IPS-NIHi7 (cell line): ENCODE measurements at regions not wholly inside any gene's neighbourhood (a gene's known extent, or its start where the extent isn't known, plus 50 kb on each side); places are given as distances from the start of the nearest gene placed in this dataset.
"Not testable (repeated sequence)": the region's sequence is repeated elsewhere in the genome, so short reads cannot be mapped to it uniquely, and the experiment has no call there.

Experiments used
- DNase-seq: peaks from one replicate; pipeline ENCODE4 v3.0.0; 2012; ENCODE audit warnings: mixed read lengths; ENCODE audit errors: extremely low spot score

GRCh38 chrX:96211953-96212352 is 472.7 kb upstream of the DIAPH2 start:
- DNase-seq: no peak

GRCh38 chrX:96214681-96215080 is 470.0 kb upstream of the DIAPH2 start:
- DNase-seq: not testable (repeated sequence)

DNA sequence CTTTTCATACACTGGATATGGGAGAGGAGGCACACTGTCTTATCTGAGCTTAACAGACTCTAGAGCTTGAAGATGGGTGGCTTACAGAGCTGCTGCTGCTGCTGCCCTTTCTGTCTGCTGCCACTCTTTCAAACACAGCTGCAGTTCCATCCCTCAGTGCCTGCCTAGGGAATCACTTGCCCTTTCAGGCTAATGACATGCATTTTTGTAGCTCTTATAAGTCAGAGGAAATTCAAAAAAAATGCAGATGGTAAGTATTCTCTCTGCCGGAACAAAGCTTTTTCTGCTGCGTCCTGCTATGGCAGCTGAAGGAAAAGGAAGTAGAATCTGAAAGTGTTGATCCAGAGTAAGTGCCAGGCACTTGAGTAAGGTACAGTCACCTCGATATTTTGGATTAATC is 460.4 kb upstream of the DIAPH2 start:
- DNase-seq: no peak

- DNase-seq: no peak
Observed at GRCh38 chrX:96244955-96245354, 439.7 kb upstream of the DIAPH2 start.

- DNase-seq: no peak
Observed at GRCh38 chrX:96246436-96246835, 438.2 kb upstream of the DIAPH2 start.
